Neuronal stem cell (in vitro differentiated cells): ENCODE measurements at regions not wholly inside any gene's neighbourhood (a gene's known extent, or its start where the extent isn't known, plus 50 kb on each side); places are given as distances from the start of the nearest gene placed in this dataset.

ENCODE experiments used
- DNase-seq: peaks from one replicate; pipeline ENCODE4 v3.0.0-alpha.2; 2013; ENCODE audit warnings: low spot score
- H2AFZ ChIP-seq: one replicate; pipeline ENCODE4 v1.6.1; 2013; ENCODE audit warnings: mild to moderate bottlenecking, low read length, inconsistent platforms
- H2AK5ac ChIP-seq: 2 replicates; pipeline ENCODE4 v1.6.1; 2013; ENCODE audit warnings: low read depth, mild to moderate bottlenecking, inconsistent platforms, low read length, moderate library complexity, mixed read lengths
- H2BK120ac ChIP-seq: 2 replicates; pipeline ENCODE4 v1.6.1; 2013; ENCODE audit warnings: low read depth, mild to moderate bottlenecking, inconsistent platforms, low read length, moderate library complexity, mixed read lengths
- H2BK12ac ChIP-seq: one replicate; pipeline ENCODE4 v1.6.1; 2013; ENCODE audit warnings: low read length, inconsistent platforms
- H2BK15ac ChIP-seq: 2 replicates; pipeline ENCODE4 v1.6.1; 2013; ENCODE audit warnings: mild to moderate bottlenecking, low read length, inconsistent platforms, mixed read lengths
- H2BK5ac ChIP-seq: one replicate; pipeline ENCODE4 v1.6.1; 2013; ENCODE audit warnings: inconsistent platforms, mild to moderate bottlenecking, low read length, moderate library complexity
- H3K14ac ChIP-seq: one replicate; pipeline ENCODE4 v1.6.1; 2013; ENCODE audit warnings: low read length, inconsistent platforms
- H3K18ac ChIP-seq: 2 replicates; pipeline ENCODE4 v1.6.1; 2013; ENCODE audit warnings: low read length, inconsistent platforms
- H3K23ac ChIP-seq: 2 replicates; pipeline ENCODE4 v1.6.1; 2013; ENCODE audit warnings: low read depth, mild to moderate bottlenecking, mixed read lengths, low read length, inconsistent platforms; ENCODE audit not compliant: poor library complexity
- H3K27ac ChIP-seq: replicated peaks from 3 replicates; pipeline ENCODE4 v1.5.1; 2013; ENCODE audit warnings: low read length, inconsistent platforms
- H3K27me3 ChIP-seq, 3 experiments: 2 replicates each; pipeline ENCODE4 v1.6.1; 2013; ENCODE audit warnings: low read length in 3 of 3, mild to moderate bottlenecking in 2 of 3, inconsistent platforms in 1 of 3, low read depth in 1 of 3, mixed read lengths in 1 of 3, moderate library complexity in 1 of 3; ENCODE audit not compliant: control insufficient read depth in 3 of 3, insufficient read depth in 3 of 3
- H3K36me3 ChIP-seq, 2 donors: replicated peaks in 1 of 2; 2 replicates each; pipeline ENCODE4 v1.6.1; 2013; ENCODE audit warnings: low read length in 2 of 2; ENCODE audit not compliant: control insufficient read depth in 2 of 2, insufficient read depth in 2 of 2
- H3K4ac ChIP-seq: 2 replicates; pipeline ENCODE4 v1.6.1; 2013; ENCODE audit warnings: inconsistent platforms, mild to moderate bottlenecking, low read length, moderate library complexity
- H3K4me1 ChIP-seq, 2 donors: 1 replicate in 1 of 2; 2 replicates in 1 of 2; pipeline ENCODE4 v1.6.1; 2013; ENCODE audit warnings: low read length in 2 of 2, low read depth in 1 of 2; ENCODE audit not compliant: control insufficient read depth in 2 of 2, insufficient read depth in 1 of 2
- H3K4me2 ChIP-seq: one replicate; pipeline ENCODE4 v1.6.1; 2013; ENCODE audit warnings: mild to moderate bottlenecking, low read length, inconsistent platforms; ENCODE audit not compliant: insufficient read depth, poor library complexity, severe bottlenecking
- H3K4me3 ChIP-seq, 2 donors: 2 replicates each; pipeline ENCODE4 v1.5.1; 2013; ENCODE audit warnings: low read length in 2 of 2, mild to moderate bottlenecking in 2 of 2, inconsistent platforms in 1 of 2, moderate library complexity in 1 of 2
- H3K79me1 ChIP-seq: one replicate; pipeline ENCODE4 v1.6.1; 2013; ENCODE audit warnings: low read depth, mild to moderate bottlenecking, inconsistent platforms, low read length, moderate library complexity
- H3K9ac ChIP-seq: one replicate; pipeline ENCODE4 v1.6.1; 2013; ENCODE audit warnings: mild to moderate bottlenecking, low read depth, low read length, inconsistent platforms; ENCODE audit not compliant: poor library complexity
- H3K9me3 ChIP-seq, 2 donors: replicated peaks in 1 of 2; 2 replicates each; pipeline versions ENCODE3 to v1.6.1; 2013; ENCODE audit warnings: low read length in 2 of 2, mild to moderate bottlenecking in 2 of 2, inconsistent platforms in 1 of 2, low read depth in 1 of 2, mixed read lengths in 1 of 2, moderate library complexity in 1 of 2; ENCODE audit not compliant: control insufficient read depth in 2 of 2, insufficient read depth in 1 of 2
- H4K8ac ChIP-seq: one replicate; pipeline ENCODE4 v1.6.1; 2013; ENCODE audit warnings: low read depth, mild to moderate bottlenecking, inconsistent platforms, low read length, moderate library complexity
- H4K91ac ChIP-seq: one replicate; pipeline ENCODE4 v1.6.1; 2013; ENCODE audit warnings: low read length, low read depth, mild to moderate bottlenecking, inconsistent platforms; ENCODE audit not compliant: poor library complexity
- WGBS, 2 donors: extraction: QIAGEN DNeasy Blood & Tissue Kit; methylation state at CpG; one replicate each; pipeline ENCODE4 v1.1.7; 2013; ENCODE audit warnings: missing lambda C conversion rate in 2 of 2, mixed read lengths in 1 of 2; ENCODE audit not compliant: insufficient read length in 2 of 2, insufficient replicate concordance in 1 of 2; ENCODE audit errors: extremely low coverage in 2 of 2; 5-methylcytosine and 5-hydroxymethylcytosine counted together

- Histone ChIP-seq H3K18ac (no peak overlapping the region), H3K23ac (no peak overlapping the region), H3K79me1 (no peaks in the 10 kb centered on the region), H3K9me3 (no peaks in the 10 kb centered on the region), H3K4me3 (no peak overlapping the region), H2AFZ (no peak overlapping the region), H3K27me3 (no peaks in the 10 kb centered on the region), H2BK5ac (no peak overlapping the region), H2AK5ac (no peak overlapping the region), H3K4me2 (no peak overlapping the region), H2BK12ac (no peak overlapping the region), H2BK120ac (no peak overlapping the region), H3K4ac (no peak overlapping the region), H3K14ac (no peak overlapping the region), H4K8ac (no peak overlapping the region), H3K9ac (no peak overlapping the region), H2BK15ac (no peak overlapping the region), H3K4me1 (no peaks in the 10 kb centered on the region), H3K27ac (no peak overlapping the region), H3K36me3 (no peaks in the 10 kb centered on the region), H4K91ac (no peak overlapping the region)
- no peak for DNase-seq
- no CpG with 5 or more reads among the region's 3 CpGs for WGBS, 2 donors
Observed at GRCh38 chr21:28615276-28615675, 377.4 kb downstream of the LTN1 start.

DNA sequence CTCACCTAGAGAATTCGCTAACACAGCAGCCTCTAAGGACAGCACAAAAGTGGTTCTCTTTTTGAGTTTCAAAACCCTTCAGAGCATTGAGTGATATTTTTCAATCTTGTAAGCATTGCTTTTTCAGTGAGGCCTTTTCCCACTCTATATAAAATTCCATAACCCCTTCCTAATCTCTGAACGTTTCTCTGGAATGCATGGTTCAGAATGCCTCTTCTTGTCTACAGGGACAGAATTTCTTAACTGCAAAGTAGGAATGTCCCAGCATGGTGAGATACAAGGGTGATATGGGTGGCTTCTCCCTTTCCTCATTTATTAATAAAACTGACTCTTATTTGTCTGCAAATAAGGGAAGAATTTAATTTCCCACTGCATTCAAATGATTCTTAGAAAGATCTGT, 377.9 kb downstream of the LTN1 start:
- Histone ChIP-seq H3K36me3 (no peaks in the 10 kb centered on the region), H3K14ac (no peak overlapping the region), H3K4me3 (no peak overlapping the region), H3K27me3 (no peaks in the 10 kb centered on the region), H4K91ac (no peak overlapping the region), H3K27ac (no peak overlapping the region), H3K9me3 (no peaks in the 10 kb centered on the region), H3K4me1 (no peaks in the 10 kb centered on the region), H2BK120ac (no peak overlapping the region), H3K23ac (no peak overlapping the region), H4K8ac (no peak overlapping the region), H2AK5ac (no peak overlapping the region), H3K79me1 (no peaks in the 10 kb centered on the region), H2BK5ac (no peak overlapping the region), H2BK12ac (no peak overlapping the region), H2AFZ (no peak overlapping the region), H3K4me2 (no peak overlapping the region), H2BK15ac (no peak overlapping the region), H3K18ac (no peak overlapping the region), H3K4ac (no peak overlapping the region), H3K9ac (no peak overlapping the region)
- DNase-seq = no peak
- no CpG with 5 or more reads among the region's 2 CpGs for WGBS, 2 donors

GRCh38 chr21:28608646-28609045, 384.0 kb downstream of the LTN1 start:
- no CpG with 5 or more reads among the region's 5 CpGs for WGBS, 2 donors
- Histone ChIP-seq H3K23ac (no peak overlapping the region), H2BK5ac (no peak overlapping the region), H2BK15ac (no peak overlapping the region), H2AFZ (no peak overlapping the region), H3K9me3 (no peaks in the 10 kb centered on the region), H3K27ac (no peak overlapping the region), H3K4me3 (no peak overlapping the region), H3K36me3 (peaks cover 0 to 3% of the 10 kb centered on the region in 2 donors), H3K4me1 (no peaks in the 10 kb centered on the region), H3K14ac (no peak overlapping the region), H3K4ac (no peak overlapping the region), H3K9ac (no peak overlapping the region), H2BK120ac (no peak overlapping the region), H3K79me1 (no peaks in the 10 kb centered on the region), H3K4me2 (no peak overlapping the region), H3K27me3 (no peaks in the 10 kb centered on the region), H2AK5ac (no peak overlapping the region), H2BK12ac (no peak overlapping the region), H4K8ac (no peak overlapping the region), H3K18ac (no peak overlapping the region), H4K91ac (no peak overlapping the region)
- no peak for DNase-seq

GRCh38 chr21:28607545-28607944, 385.1 kb downstream of the LTN1 start:
- no peaks in the 10 kb centered on the region for H3K9me3 ChIP-seq
- DNase-seq = no peak
- H3K14ac ChIP-seq = no peak overlapping the region
- H4K8ac ChIP-seq = no peak overlapping the region
- no peak overlapping the region for H2BK15ac ChIP-seq
- no peak overlapping the region for H3K18ac ChIP-seq
- no peak overlapping the region for H2BK120ac ChIP-seq
- no peak overlapping the region for H2BK5ac ChIP-seq
- no peak overlapping the region for H3K4ac ChIP-seq
- no peak overlapping the region for H3K9ac ChIP-seq
- H3K4me3 ChIP-seq = no peak overlapping the region
- no peak overlapping the region for H3K4me2 ChIP-seq
- no peak overlapping the region for H3K23ac ChIP-seq
- no peak overlapping the region for H3K27ac ChIP-seq
- H2BK12ac ChIP-seq = no peak overlapping the region
- H3K36me3 ChIP-seq = peaks cover 0 to 3% of the 10 kb centered on the region in 2 donors
- no peak overlapping the region for H2AFZ ChIP-seq
- no peaks in the 10 kb centered on the region for H3K4me1 ChIP-seq
- no peak overlapping the region for H2AK5ac ChIP-seq
- WGBS, 2 donors = 100% methylated on average over 2 to 3 of the region's 4 CpGs
- H3K27me3 ChIP-seq = no peaks in the 10 kb centered on the region
- no peak overlapping the region for H4K91ac ChIP-seq
- no peaks in the 10 kb centered on the region for H3K79me1 ChIP-seq
